Endothelial cell of umbilical vein (primary cell): ENCODE measurements at regions not wholly inside any gene's neighbourhood (a gene's known extent, or its start where the extent isn't known, plus 50 kb on each side); places are given as distances from the start of the nearest gene placed in this dataset.

ENCODE experiments used
- BruUV-seq: library from RNA; stranded (reverse); fragments of 400-500 nt; replicated peaks from 2 replicates; lab custom pipeline; 2021; lab: Mats Ljungman, UMichigan
- CTCF ChIA-PET: fragments of 300-600, 350-600 bp; sonication (Branson Sonifier 250); formaldehyde crosslinking; loops from one replicate; lab custom pipeline; 2021; ENCODE audit warnings: antibody characterized with exemption, inconsistent platforms; lab: Charles Lee
- POLR2A ChIA-PET: fragments of 300-600, 350-600 bp; sonication (Branson Sonifier 250); formaldehyde crosslinking; loops from one replicate; lab custom pipeline; 2021; ENCODE audit warnings: antibody characterized with exemption, inconsistent platforms; lab: Charles Lee
- DNase-seq: peaks from one replicate; pipeline ENCODE4 v3.0.0-alpha.2; 2011; ENCODE audit warnings: low read depth, low spot score
- FAIRE-seq: peaks from 2 replicates; lab custom pipeline; 2011; peaks lifted over from hg19 to GRCh38; lab: Jason Lieb, UNC
- H2AFZ ChIP-seq: 2 replicates; pipeline ENCODE4 v1.6.0; 2012; ENCODE audit warnings: low read depth, low read length, control low read depth, inconsistent platforms
- H3K27ac ChIP-seq: 2 replicates; pipeline ENCODE4 v1.5.1; 2011; ENCODE audit warnings: low read depth, mild to moderate bottlenecking, control low read depth, low read length, moderate library complexity; ENCODE audit not compliant: insufficient read depth
- H3K27me3 ChIP-seq, 2 experiments: 2 replicates each; pipeline versions ENCODE4 v1.6.0 to v1.6.1; 2011; ENCODE audit warnings: low read length in 2 of 2, mixed read lengths in 1 of 2; ENCODE audit not compliant: control insufficient read depth in 2 of 2, insufficient read depth in 2 of 2
- H3K36me3 ChIP-seq, 2 experiments: 2 replicates in 1 of 2; 3 replicates in 1 of 2; pipeline ENCODE4 v1.5.1; 2011; ENCODE audit warnings: low read length in 2 of 2, mild to moderate bottlenecking in 1 of 2, moderate library complexity in 1 of 2; ENCODE audit not compliant: control insufficient read depth in 2 of 2, insufficient read depth in 2 of 2; ENCODE audit errors: extremely low read depth in 1 of 2
- H3K4me1 ChIP-seq: 3 replicates; pipeline ENCODE4 v1.5.1; 2011; ENCODE audit warnings: mild to moderate bottlenecking, low read length; ENCODE audit not compliant: control insufficient read depth, insufficient read depth; ENCODE audit errors: extremely low read depth
- H3K4me2 ChIP-seq: 2 replicates; pipeline ENCODE4 v1.6.1; 2011; ENCODE audit warnings: low read length, control low read depth, mixed read lengths; ENCODE audit not compliant: insufficient read depth
- H3K4me3 ChIP-seq, 3 experiments: fragments of 200-600 bp in 1 of 3; sonication (generic), shearing (Covaris generic) in 1 of 3; replicated peaks in 1 of 3; 2 replicates each; pipeline ENCODE4 v1.5.1; 2011 to 2016; ENCODE audit warnings: control low read depth in 3 of 3, low read length in 3 of 3, mild to moderate bottlenecking in 2 of 3, inconsistent platforms in 1 of 3, low read depth in 1 of 3, moderate library complexity in 1 of 3; ENCODE audit not compliant: insufficient read depth in 1 of 3
- H3K79me2 ChIP-seq: 2 replicates; pipeline ENCODE4 v1.6.0; 2012; ENCODE audit warnings: low read length, inconsistent platforms; ENCODE audit not compliant: control insufficient read depth, insufficient read depth
- H3K9ac ChIP-seq: replicated peaks from 2 replicates; pipeline ENCODE3; 2011; ENCODE audit warnings: low read length, control low read depth; ENCODE audit not compliant: insufficient read depth; ENCODE audit errors: extremely low read depth
- H3K9me1 ChIP-seq: replicated peaks from 3 replicates; pipeline ENCODE4 v1.6.0; 2011; ENCODE audit warnings: mild to moderate bottlenecking, low read length; ENCODE audit not compliant: control insufficient read depth, insufficient read depth; ENCODE audit errors: extremely low read depth
- H3K9me3 ChIP-seq: replicated peaks from 2 replicates; pipeline ENCODE4 v1.5.1; 2012; ENCODE audit warnings: low read length, inconsistent platforms; ENCODE audit not compliant: control insufficient read depth, insufficient read depth
- H4K20me1 ChIP-seq: replicated peaks from 2 replicates; pipeline ENCODE3; 2011; ENCODE audit warnings: mild to moderate bottlenecking, low read length; ENCODE audit not compliant: control insufficient read depth, insufficient read depth; ENCODE audit errors: extremely low read depth
- CTCF ChIP-seq, 2 donors: IDR thresholded peaks; 1 replicate in 1 of 2; 2 replicates in 1 of 2; pipeline ENCODE4 v1.5.1; 2011; ENCODE audit warnings: low read length in 2 of 2, mild to moderate bottlenecking in 2 of 2, moderate library complexity in 2 of 2, control low read depth in 1 of 2, inconsistent platforms in 1 of 2, low read depth in 1 of 2; ENCODE audit not compliant: insufficient read depth in 1 of 2; ENCODE audit errors: extremely low read depth in 1 of 2
- EZH2 ChIP-seq: IDR thresholded peaks from 2 replicates; pipeline ENCODE4 v1.6.1; 2012; ENCODE audit warnings: borderline replicate concordance, low read depth, mild to moderate bottlenecking, moderate library complexity, low read length, inconsistent platforms; ENCODE audit not compliant: severe bottlenecking
- FOS ChIP-seq: IDR thresholded peaks from 2 replicates; pipeline ENCODE4 v1.6.1; 2011; ENCODE audit warnings: mild to moderate bottlenecking, low read length, moderate library complexity, borderline replicate concordance; ENCODE audit not compliant: insufficient read depth
- GATA2 ChIP-seq: IDR thresholded peaks from 2 replicates; pipeline ENCODE4 v1.7.0; 2011; ENCODE audit warnings: low read depth, mild to moderate bottlenecking, moderate library complexity, mixed read lengths, low read length; ENCODE audit not compliant: insufficient read length, insufficient read depth
- JUN ChIP-seq: IDR thresholded peaks from 2 replicates; pipeline ENCODE4 v1.6.1; 2011; ENCODE audit warnings: borderline replicate concordance, low read depth; ENCODE audit not compliant: insufficient read length, insufficient read depth
- MAX ChIP-seq: IDR thresholded peaks from 2 replicates; pipeline ENCODE4 v1.6.1; 2011; ENCODE audit not compliant: insufficient read depth, insufficient read length
- MYC ChIP-seq: IDR thresholded peaks from one replicate; pipeline ENCODE4 v1.6.1; 2011; ENCODE audit warnings: mild to moderate bottlenecking, low read depth, low read length
- POLR2A ChIP-seq: IDR thresholded peaks from 2 replicates; pipeline ENCODE4 v1.6.1; 2012; ENCODE audit warnings: low read depth, mild to moderate bottlenecking, control low read depth, low read length
- POLR2AphosphoS5 ChIP-seq: IDR thresholded peaks from 2 replicates; pipeline ENCODE4 v1.6.1; 2012; ENCODE audit warnings: low read depth, mild to moderate bottlenecking, control low read depth, low read length, moderate library complexity; ENCODE audit not compliant: insufficient read depth
- dilution Hi-C: fragments of 300-500 bp; cut with MboI; formaldehyde crosslinking; loops from one replicate; pipeline ENCODE4 v1.15.0; 2019; ENCODE audit warnings: low sequenced_read_pairs; ENCODE audit not compliant: extremely low pct_ligation_motif_present
- intact Hi-C: fragments of 100-400 bp; cut with micrococcal nuclease; formaldehyde crosslinking; loops from one replicate; pipeline ENCODE4 v1.10.0; 2022

- no peak for DNase-seq
- no peaks in the 10 kb centered on the region for H3K27me3 ChIP-seq
- no peaks in the 10 kb centered on the region for H3K36me3 ChIP-seq
- H3K27ac ChIP-seq = no peak overlapping the region
- H3K9ac ChIP-seq = no peak overlapping the region
- no peaks in the 10 kb centered on the region for H3K4me1 ChIP-seq
- BruUV-seq = no TSS peak
- H4K20me1 ChIP-seq = no peaks in the 10 kb centered on the region
- dilution Hi-C loops (no loop called here), intact Hi-C loops (no loop called here)
- no peak for FAIRE-seq
- H3K79me2 ChIP-seq = no peaks in the 10 kb centered on the region
- CTCF ChIA-PET = no interaction called here
- no peak overlapping the region for H3K4me2 ChIP-seq
- POLR2A ChIA-PET = no interaction called here
- no peaks in the 10 kb centered on the region for H3K9me3 ChIP-seq
- TF ChIP-seq JUN (no peak), POLR2A (no peak), CTCF (IDR thresholded peaks at IDR 0.05; ENCODE audit: extremely low read depth in 1 of 2, insufficient read depth in 1 of 2, low read depth in 1 of 2, low read length in 2 of 2) (no peak), GATA2 (no peak), EZH2 (no peak), FOS (no peak), MYC (no peak), POLR2AphosphoS5 (no peak), MAX (no peak)
- no peak overlapping the region for H3K4me3 ChIP-seq
- no peaks in the 10 kb centered on the region for H3K9me1 ChIP-seq
- H2AFZ ChIP-seq = no peak overlapping the region
Observed at GRCh38 chr2:105689484-105689883, 55.2 kb upstream of the NCK2 start.
